MM.1S (cell line): ENCODE measurements at regions not wholly inside any gene's neighbourhood (a gene's known extent, or its start where the extent isn't known, plus 50 kb on each side); places are given as distances from the start of the nearest gene placed in this dataset.

Source experiments
- DNase-seq: peaks from one replicate; pipeline ENCODE4 v3.0.0-alpha.2; 2015
- H2AFZ ChIP-seq: fragments of 300-600 bp; sonication (generic); 2 replicates; pipeline ENCODE4 v1.6.0; 2016; ENCODE audit warnings: antibody characterized with exemption, low read length
- H3F3A ChIP-seq: fragments of 300-600 bp; sonication (generic); 2 replicates; pipeline ENCODE4 v1.6.1; 2016; ENCODE audit warnings: mild to moderate bottlenecking, antibody characterized with exemption, low read length, moderate library complexity, mixed read lengths; ENCODE audit not compliant: insufficient read depth
- H3K27ac ChIP-seq: fragments of 300-600 bp; sonication (generic); 2 replicates; pipeline ENCODE4 v1.5.1; 2016; ENCODE audit warnings: mild to moderate bottlenecking, low read length
- H3K27me3 ChIP-seq: fragments of 300-600 bp; sonication (generic); replicated peaks from 2 replicates; pipeline ENCODE4 v1.6.0; 2016; ENCODE audit warnings: low read length; ENCODE audit not compliant: insufficient read depth
- H3K36me3 ChIP-seq: fragments of 300-600 bp; sonication (generic); replicated peaks from 2 replicates; pipeline ENCODE4 v1.6.1; 2016; ENCODE audit warnings: mild to moderate bottlenecking, low read length, mixed read lengths; ENCODE audit not compliant: insufficient read depth
- H3K4me1 ChIP-seq: fragments of 300-600 bp; sonication (generic); 2 replicates; pipeline ENCODE4 v1.6.1; 2016; ENCODE audit warnings: low read length, mixed read lengths
- H3K4me2 ChIP-seq: fragments of 300-600 bp; sonication (generic); 2 replicates; pipeline ENCODE4 v1.6.0; 2016; ENCODE audit warnings: low read depth, low read length
- H3K4me3 ChIP-seq: fragments of 300-600 bp; sonication (generic); 2 replicates; pipeline ENCODE4 v1.5.1; 2016; ENCODE audit warnings: low read length, mixed read lengths
- H3K79me2 ChIP-seq: fragments of 300-600 bp; sonication (generic); 2 replicates; pipeline ENCODE4 v1.6.1; 2016; ENCODE audit warnings: mixed run types, low read length, mixed read lengths
- H3K9ac ChIP-seq: fragments of 300-600 bp; sonication (generic); 2 replicates; pipeline ENCODE4 v1.6.1; 2016; ENCODE audit warnings: low read length, mixed read lengths
- H3K9me2 ChIP-seq: fragments of 300-600 bp; sonication (generic); replicated peaks from 2 replicates; pipeline ENCODE4 v1.6.1; 2016; ENCODE audit warnings: mild to moderate bottlenecking, low read length, mixed read lengths; ENCODE audit not compliant: insufficient read depth
- H3K9me3 ChIP-seq: fragments of 300-600 bp; sonication (generic); replicated peaks from 2 replicates; pipeline ENCODE4 v1.6.1; 2016; ENCODE audit warnings: mild to moderate bottlenecking, low read length, mixed read lengths; ENCODE audit not compliant: insufficient read depth
- H4K20me1 ChIP-seq: fragments of 300-600 bp; sonication (generic); 2 replicates; pipeline ENCODE4 v1.6.1; 2016; ENCODE audit warnings: mild to moderate bottlenecking, low read length, moderate library complexity, mixed read lengths; ENCODE audit not compliant: insufficient read depth
- EZH2 ChIP-seq: fragments of 300-600 bp; sonication (generic); optimal IDR thresholded peaks from 2 replicates; pipeline ENCODE3; 2017; ENCODE audit warnings: low read depth, mild to moderate bottlenecking, antibody characterized with exemption, low read length, mixed read lengths
- EZH2phosphoT487 ChIP-seq: fragments of 300-600 bp; sonication (generic); IDR thresholded peaks from 2 replicates; pipeline ENCODE4 v1.6.1; 2018; ENCODE audit warnings: antibody characterized with exemption, low read length
- TF ChIP-seq, protein P1 (sequence below): fragments of 300-600 bp; sonication (generic); IDR thresholded peaks from 2 replicates; pipeline ENCODE4 v1.5.1; 2016; ENCODE audit warnings: antibody characterized with exemption, low read length, mixed read lengths

DNA sequence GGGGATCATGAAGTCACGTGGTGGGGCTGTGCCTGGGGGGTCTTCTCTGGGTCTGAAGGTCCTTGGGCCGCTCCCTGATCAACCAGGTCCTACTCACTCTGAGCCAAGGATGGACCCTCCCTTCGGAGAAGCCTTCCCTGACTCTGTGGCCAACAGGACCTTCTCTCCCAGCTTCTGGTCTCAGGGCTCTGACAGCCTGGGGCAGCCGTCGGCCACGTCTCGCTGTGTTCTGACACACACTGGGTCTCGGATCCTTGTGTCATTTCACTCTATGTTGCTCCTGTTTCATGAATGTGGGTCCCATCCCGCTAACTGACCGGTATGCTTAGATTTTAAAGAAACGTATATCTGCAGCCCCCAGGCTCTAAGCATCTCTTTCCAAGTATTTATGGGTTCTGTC lies 256.1 kb downstream of the ENGASE start:
- peaks cover 18% of the 10 kb centered on the region for H3K4me1 ChIP-seq
- no peaks in the 10 kb centered on the region for H3K36me3 ChIP-seq
- no peak overlapping the region for H3K4me2 ChIP-seq
- no peak overlapping the region for H3K9ac ChIP-seq
- H4K20me1 ChIP-seq, result no peaks in the 10 kb centered on the region
- no peak for TF ChIP-seq EZH2
- no peak for TF ChIP-seq EZH2phosphoT487
- TF ChIP-seq, protein P1, sequence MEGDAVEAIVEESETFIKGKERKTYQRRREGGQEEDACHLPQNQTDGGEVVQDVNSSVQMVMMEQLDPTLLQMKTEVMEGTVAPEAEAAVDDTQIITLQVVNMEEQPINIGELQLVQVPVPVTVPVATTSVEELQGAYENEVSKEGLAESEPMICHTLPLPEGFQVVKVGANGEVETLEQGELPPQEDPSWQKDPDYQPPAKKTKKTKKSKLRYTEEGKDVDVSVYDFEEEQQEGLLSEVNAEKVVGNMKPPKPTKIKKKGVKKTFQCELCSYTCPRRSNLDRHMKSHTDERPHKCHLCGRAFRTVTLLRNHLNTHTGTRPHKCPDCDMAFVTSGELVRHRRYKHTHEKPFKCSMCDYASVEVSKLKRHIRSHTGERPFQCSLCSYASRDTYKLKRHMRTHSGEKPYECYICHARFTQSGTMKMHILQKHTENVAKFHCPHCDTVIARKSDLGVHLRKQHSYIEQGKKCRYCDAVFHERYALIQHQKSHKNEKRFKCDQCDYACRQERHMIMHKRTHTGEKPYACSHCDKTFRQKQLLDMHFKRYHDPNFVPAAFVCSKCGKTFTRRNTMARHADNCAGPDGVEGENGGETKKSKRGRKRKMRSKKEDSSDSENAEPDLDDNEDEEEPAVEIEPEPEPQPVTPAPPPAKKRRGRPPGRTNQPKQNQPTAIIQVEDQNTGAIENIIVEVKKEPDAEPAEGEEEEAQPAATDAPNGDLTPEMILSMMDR, result no peak
- no peaks in the 10 kb centered on the region for H3F3A ChIP-seq
- no peaks in the 10 kb centered on the region for H3K79me2 ChIP-seq
- H3K4me3 ChIP-seq, result no peak overlapping the region
- no peaks in the 10 kb centered on the region for H3K9me2 ChIP-seq
- H3K9me3 ChIP-seq, result no peaks in the 10 kb centered on the region
- peaks cover 57% of the 10 kb centered on the region for H3K27me3 ChIP-seq
- no peak overlapping the region for H3K27ac ChIP-seq
- DNase-seq, result no peak
- no peak overlapping the region for H2AFZ ChIP-seq

GRCh38 chr17:79330229-79330628 lies 255.6 kb downstream of the ENGASE start:
- no peak for DNase-seq
- Histone ChIP-seq H3K9me2 (no peaks in the 10 kb centered on the region), H3F3A (no peaks in the 10 kb centered on the region), H3K4me3 (no peak overlapping the region), H3K4me1 (peaks cover 18% of the 10 kb centered on the region), H2AFZ (no peak overlapping the region), H3K27me3 (peaks cover 61% of the 10 kb centered on the region), H3K4me2 (no peak overlapping the region), H3K9me3 (no peaks in the 10 kb centered on the region), H3K36me3 (no peaks in the 10 kb centered on the region), H3K79me2 (no peaks in the 10 kb centered on the region), H3K27ac (no peak overlapping the region), H3K9ac (no peak overlapping the region), H4K20me1 (no peaks in the 10 kb centered on the region)
- TF ChIP-seq EZH2, result no peak
- TF ChIP-seq, protein P1, result no peak
- no peak for TF ChIP-seq EZH2phosphoT487

DNA sequence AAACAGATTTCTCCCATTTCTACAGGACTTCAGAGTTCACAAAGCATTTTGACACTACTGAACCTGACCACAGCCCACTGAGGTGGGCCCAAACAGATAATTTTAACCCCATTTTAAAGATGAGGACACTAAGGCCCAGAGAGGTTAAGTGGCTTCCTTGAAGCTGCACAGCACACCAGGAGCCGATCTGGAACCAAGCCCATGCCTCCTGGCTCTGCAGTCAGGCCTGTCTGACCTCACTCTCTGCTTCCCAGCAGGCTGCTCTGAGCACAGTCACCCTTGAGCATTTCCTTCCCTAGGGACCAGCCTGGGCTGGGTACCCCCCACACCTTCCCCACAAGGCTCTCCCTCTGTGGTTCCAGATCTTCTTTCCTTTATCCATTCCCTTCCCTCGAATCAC lies 252.2 kb downstream of the ENGASE start:
- no peaks in the 10 kb centered on the region for H4K20me1 ChIP-seq
- peaks cover 87% of the 10 kb centered on the region for H3K27me3 ChIP-seq
- no peaks in the 10 kb centered on the region for H3K36me3 ChIP-seq
- no peak overlapping the region for H3K4me2 ChIP-seq
- H2AFZ ChIP-seq, result no peak overlapping the region
- H3K9ac ChIP-seq, result no peak overlapping the region
- TF ChIP-seq, protein P1, result no peak
- TF ChIP-seq EZH2phosphoT487 (no peak), EZH2 (no peak)
- no peaks in the 10 kb centered on the region for H3K9me2 ChIP-seq
- no peaks in the 10 kb centered on the region for H3F3A ChIP-seq
- H3K9me3 ChIP-seq, result no peaks in the 10 kb centered on the region
- H3K4me3 ChIP-seq, result no peak overlapping the region
- no peak for DNase-seq
- peaks cover 11% of the 10 kb centered on the region for H3K4me1 ChIP-seq
- H3K79me2 ChIP-seq, result no peaks in the 10 kb centered on the region
- no peak overlapping the region for H3K27ac ChIP-seq
